HL-60/S4 treated with phorbol 12-myristate 13-acetate at 8.2 ng/mL for 4 days and 3 days (cell line): ENCODE measurements at regions not wholly inside any gene's neighbourhood (a gene's known extent, or its start where the extent isn't known, plus 50 kb on each side); places are given as distances from the start of the nearest gene placed in this dataset.

Source experiments
- in situ Hi-C: fragments of 300-500 bp; cut with MboI; formaldehyde crosslinking; loops from 2 replicates; pipeline ENCODE4 v1.15.0; 2022; ENCODE audit warnings: low sequenced_read_pairs

DNA sequence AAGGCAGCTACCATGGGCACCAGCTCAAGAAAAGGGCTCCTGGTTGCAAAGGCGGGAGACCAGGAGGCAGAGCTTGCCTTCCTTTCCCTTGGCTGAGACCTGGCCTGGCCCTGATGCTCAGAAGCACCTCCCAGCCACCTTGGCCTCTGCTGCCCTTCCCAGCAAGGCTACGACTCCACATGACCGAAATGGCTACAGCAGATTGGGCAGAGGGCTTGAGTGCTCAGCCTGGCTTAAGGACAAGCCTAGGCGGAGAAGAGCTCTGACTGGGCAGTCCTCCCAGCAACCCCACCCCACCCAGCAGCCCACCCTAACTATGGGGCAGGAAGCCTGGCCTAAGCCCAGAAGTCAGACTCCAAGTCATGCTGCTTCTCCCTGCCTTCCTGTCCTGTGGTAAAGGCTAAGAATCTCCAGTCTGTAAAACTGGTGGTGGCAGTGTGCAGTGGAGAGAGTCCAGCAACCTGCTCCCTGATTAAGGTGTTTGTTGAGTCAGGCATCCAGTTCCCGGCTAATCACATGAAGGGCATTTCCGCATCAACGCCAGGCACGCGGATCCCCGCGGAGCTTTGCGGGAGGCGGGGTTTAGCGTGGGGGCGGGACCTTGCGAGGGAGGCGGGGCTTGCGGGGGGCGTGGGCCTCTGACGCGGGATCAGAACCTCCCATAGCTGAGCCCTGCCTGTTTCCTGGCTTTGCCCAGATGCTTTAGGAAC, 256.0 kb downstream of the BCL11A start:
- in situ Hi-C loops: no loop called here

DNA sequence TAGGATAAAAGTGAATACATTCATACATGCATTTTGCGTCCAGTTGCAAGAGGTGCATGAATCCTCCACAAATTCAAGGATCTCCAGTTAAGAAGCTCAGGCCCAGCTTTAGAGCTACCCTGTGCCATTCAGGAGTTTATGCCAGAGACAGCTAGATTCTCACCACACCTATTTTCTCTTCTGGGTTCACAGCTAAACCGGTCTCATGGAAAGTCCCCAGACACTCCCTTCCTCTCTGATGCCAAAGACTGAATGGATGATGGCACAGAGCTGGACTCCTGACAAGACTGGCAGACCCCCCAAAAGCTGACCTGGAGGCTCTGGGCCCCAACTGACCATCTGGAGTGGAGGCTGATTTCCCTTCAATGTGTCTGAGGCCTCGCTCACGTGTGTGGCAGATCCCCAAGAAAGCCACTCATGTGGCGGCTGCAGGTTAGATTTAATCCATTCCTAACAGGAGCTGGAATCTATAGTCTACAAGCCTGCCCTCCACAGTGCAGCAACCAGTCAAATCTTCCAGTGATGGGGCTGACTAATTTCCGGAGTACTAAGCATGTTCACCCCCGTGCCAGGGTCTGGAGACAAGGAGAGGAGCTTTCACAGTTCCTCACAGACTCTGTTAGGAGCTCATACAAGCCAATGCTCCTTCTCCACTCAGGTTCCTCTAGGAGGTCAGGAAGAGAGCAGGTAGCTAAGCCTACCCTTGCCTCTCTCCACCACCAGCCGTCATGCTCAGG, 257.1 kb downstream of the BCL11A start:
- in situ Hi-C loops: no loop called here

DNA sequence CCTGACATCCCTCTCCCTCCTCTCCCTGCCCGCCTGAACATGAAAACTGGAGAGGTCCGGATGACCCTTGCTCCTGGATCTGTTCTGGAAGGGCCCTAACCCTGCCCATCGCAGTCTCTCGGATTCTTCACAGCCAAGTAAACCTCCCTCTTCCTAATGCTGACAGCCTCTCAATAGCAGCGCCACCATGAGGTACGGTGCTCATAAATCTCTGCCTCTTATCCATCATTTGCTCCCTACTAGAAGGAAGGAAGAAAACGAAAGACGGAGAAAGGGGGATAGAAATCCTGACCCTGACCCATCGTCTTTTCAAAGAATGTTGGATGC, 257.9 kb downstream of the BCL11A start:
- in situ Hi-C loops: no loop called here

DNA sequence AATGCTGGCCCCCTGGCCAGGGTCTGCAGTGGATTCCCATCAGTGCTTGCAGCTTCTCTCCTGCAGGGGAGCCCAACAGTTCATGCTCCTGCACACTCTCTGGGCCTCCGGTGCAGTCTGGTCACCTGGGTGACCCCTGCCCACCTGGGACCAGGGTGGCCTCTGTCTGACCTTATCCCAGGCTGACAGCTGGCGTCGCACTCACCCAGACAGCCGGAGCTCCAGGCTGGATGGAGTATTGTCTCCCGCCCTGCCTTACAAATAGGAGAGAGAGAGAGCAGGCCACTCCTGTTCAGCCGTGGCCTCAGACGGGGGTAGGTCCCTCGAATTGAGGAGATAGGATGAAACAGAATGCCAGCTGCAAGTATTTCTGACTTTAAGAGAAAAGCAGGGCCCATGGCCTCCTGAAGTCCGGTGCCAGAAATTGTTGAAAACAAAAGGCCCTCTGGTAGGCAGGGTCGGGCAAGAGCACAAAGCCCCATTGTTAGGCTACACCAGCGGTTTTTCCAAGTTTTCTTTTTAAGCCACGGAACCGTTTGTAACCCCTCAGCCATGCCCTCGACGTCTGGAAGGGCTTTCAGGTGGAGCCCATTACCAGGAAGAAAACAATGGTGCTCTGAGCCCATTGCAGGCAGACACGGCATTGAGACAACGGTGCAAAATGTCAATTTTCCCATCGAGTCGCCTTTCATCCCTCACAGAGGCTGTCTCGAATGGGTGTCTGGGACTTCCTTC, 258.4 kb downstream of the BCL11A start:
- in situ Hi-C loops: no loop called here

DNA sequence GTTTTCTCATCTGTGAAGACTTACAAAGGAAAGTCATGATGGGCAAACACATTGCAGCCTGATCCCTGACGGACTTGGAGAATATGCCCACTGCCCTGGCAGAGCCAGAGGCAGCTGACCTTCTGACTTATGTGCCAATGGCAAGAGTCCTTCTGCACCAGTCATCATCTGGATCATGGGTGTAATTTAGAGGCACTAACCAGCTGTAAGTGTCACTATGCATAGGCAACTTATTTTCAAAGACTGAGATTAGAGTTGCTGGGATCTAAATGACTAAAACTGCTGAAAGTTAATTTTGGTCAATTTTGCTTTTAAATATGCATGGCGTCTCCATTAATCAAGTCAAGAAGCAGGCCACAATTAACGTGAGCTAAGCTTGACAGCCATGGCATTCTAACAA, 261.2 kb downstream of the BCL11A start:
- in situ Hi-C loops: no loop called here

DNA sequence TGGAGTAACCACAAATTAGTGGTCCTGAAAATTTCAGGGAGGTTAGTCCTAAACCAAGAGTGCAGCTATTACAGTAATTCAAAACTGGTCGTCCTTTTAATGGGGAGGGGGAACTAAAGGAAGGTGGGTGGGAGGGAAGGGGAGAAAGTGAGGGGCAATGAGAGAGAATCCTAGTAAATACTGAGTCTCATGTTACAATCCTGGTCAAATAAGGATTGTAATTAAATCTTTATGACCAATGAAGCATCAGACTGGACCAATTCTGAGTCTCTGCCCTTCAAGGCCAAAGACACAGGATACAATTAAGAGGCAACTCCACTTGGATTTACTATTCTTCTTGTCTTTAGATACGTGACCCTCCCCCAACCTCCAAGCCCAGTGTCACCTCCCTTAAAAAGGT, 262.9 kb downstream of the BCL11A start:
- in situ Hi-C loops: no loop called here

DNA sequence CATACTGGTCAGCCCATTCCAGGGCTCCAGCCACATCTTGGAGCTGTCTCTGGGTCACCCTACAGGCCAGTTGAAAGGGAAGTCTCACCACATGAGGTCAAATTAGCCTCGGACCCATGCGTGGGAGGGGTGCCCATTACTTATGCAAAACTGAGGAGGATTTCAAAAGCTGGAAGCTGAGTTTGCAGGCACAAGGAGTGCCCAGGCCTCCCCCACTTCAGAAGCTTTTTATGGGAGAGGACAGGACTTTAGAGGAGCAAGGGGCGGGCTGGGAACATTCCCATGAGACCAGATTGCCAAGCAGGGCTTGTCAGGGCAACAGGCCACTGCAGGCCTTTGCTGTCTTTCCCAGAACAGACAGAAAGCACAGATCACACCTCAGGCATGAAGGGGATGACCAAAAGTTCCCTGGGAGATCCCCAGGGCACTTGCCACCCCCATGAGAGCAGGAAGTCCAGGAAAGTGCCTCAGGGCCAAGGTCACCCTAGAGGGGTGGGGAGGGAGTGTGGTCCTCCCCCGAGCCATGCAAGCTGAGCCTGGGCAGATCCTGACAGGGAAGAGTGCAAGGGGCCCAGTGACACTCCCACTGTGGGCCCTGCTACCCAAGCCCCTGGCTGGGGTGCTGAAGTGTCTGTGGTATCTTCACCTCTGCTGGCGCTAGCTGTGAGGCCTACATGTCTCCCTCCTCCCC, 267.7 kb downstream of the BCL11A start:
- in situ Hi-C loops: no loop called here

DNA sequence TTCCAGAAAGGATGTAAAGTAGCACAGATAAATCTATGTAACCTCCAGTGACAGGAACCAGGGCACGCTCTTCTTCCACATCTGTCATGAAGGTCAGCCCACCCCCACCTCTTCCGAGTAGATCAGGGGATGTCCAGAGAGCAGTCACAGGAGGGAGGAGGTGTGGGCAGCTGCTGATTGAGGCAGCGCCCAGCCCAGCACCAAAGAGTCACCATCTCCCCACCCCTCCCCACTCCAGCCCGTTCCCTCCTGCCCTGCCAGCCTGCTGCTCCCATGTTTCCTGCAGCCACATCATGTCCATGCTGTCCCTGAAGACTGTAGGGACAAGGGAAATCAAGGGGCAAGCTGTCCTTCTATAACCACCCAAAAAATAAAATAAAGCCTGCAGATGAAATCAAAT, 269.8 kb downstream of the BCL11A start:
- in situ Hi-C loops: no loop called here

DNA sequence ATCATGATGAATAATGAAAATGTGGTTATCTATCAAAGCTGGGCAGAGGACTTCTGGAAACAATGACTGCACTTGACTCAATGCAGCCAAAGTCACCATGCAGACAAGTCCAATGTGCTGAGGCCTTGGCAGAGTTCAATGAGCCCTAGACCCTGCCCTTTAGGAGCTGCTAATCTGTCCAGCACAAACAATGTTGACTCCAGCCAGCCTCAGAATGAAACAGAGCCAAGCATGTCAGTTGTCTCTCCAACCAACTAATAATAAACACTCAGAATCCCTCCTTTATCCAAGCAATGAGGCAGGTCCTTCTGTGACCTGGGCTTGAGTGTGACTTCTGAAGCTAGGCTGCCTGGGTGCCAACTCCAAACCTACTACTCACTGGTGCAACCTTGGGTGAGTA, 270.6 kb downstream of the BCL11A start:
- in situ Hi-C loops: no loop called here

DNA sequence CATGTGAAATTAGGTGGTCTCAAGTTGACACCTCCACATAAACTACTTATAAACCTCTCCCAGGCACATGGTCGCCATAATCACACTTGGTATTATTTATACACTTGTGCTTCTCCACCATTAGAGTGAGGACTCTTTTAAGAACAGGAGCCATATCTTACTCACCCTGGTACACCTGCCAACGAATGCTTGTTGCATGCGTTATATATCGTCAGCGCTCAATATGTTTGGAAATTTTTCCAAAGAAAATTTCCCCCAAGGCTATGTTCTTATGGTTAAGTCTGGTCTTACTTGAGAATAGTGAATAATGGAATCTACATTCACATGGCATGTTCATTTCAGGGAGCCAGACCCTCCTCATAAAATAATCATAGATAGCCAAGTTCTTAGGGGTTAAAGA, 271.7 kb downstream of the BCL11A start:
- in situ Hi-C loops: no loop called here

DNA sequence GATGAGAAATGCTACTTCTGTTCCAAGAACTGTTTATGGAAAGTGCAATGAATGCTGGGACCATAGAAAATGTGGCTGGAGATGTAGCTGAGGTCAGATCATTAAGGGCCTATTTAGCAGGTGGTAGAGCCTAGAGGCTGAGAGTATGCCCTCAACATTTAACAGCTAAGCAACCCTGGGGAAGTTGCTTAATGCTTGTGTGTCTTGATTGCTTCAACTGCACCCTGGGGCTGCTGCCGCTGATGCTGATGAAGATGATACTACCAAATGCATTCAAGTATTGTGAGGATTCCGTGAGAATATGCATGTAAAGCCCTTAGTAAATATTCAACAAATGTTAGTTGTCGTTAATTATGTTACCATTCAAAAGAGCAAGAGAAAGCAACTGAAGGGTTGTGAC, 273.2 kb downstream of the BCL11A start:
- in situ Hi-C loops: no loop called here

DNA sequence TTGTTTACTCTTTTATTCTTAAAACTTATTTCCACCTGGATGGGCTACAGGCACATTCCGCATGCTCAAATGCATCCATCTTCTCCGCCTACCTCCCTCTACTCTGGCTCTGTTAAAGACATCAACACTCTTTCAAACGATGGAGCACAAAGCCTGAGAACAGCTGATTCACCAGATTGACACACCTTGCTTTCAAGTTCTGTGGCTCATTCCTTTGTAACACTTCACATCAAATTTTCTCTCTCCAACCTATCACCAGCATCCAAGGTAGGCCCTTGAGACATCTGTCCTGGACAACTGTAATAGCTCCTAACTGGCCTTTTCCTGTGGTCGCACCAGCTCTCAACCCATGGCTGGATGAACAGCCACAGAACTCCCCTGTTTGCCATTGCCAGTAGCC, 274.5 kb downstream of the BCL11A start:
- in situ Hi-C loops: no loop called here

DNA sequence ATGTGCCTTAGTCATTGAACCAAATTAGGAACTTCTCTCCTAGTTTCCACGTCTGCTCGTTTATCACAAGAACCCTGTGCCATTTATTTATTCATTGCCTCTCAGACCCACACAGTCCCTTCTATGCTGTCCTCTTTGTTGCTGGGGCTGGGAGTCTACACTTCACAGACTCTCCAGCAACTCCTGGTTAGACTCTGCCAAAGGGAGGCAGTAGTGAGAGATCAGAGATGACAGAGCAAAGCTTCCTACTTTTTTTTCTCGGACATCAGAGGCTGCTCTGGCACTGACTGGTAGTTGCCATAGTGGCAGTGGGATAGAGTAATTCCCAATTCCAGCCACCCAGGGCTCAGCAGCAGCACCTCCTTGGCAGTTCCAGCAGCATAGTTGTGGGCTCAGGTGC, 277.5 kb downstream of the BCL11A start:
- in situ Hi-C loops: no loop called here

DNA sequence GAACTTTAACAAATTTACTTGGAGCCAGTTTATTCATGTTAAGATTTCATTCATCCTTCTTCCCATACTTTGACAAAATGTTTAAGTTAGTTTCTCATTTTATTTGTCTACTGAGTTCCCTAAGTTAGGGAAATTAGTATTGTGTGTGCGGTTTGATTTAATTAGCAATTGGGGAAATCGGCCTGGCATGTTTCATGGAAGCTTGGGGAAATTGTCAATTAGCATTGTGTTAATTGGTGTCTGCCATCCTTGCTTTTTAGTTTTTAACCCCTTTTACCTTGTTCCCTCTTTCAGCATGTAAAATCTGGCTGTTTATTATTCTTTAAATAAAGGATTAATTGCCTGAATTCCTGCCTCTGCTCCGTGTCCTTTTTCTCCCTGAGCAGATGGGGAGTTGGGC, 279.6 kb downstream of the BCL11A start:
- in situ Hi-C loops: no loop called here

DNA sequence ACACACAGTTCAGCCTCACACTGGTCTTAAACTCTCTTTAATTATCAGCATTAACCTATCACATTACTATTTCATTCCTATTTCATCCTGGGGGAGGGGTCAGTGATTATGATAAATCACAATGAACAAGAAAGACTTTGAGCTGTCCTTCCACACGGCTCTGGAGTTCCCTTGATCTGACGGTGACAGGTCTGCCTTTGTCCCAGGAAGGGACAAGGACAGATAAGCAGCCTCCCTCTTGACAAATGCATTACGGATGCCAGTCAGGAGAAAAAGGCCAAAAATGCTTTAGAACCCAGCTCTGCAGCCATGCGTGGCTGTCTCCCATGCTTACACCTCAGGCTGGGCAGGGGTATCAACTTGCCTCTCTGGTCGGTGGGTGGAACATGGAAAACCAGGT, 281.7 kb downstream of the BCL11A start:
- in situ Hi-C loops: no loop called here

DNA sequence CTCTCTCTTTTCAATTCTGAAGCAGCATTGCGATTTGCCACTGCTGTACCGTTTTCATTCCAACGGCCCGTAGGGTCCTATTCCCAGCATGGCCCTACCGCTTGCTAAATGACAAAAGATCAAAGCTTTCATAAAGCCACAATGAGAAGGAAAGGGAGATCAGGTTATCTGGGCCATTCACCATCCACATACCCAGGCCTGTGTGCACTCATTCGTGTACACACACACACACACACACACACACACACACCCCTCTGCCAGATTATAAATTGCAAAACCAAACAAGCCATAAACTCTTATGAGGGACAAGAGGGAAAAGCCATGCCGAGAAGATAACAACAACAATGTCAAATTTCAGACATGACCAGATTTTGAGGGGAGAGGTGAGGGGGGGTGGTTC, 282.3 kb downstream of the BCL11A start:
- in situ Hi-C loops: no loop called here

DNA sequence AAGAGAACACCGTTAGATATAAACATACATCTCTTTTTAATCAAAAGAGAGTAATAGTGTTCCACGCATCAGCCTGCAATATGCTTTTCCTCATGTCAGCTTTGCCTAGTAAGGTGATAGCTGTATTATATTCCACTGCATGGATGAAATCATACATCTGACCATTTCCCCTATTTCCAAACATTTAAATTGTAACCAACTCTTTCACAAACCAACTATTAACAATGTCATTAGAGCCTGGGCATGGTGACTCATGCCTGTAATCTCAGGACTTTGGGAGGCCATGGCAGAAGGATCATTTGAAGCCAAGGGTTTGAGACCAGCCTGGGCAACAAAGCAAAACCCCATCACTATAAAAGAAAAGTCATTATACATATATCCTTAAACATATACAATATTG, 284.8 kb downstream of the BCL11A start:
- in situ Hi-C loops: no loop called here

DNA sequence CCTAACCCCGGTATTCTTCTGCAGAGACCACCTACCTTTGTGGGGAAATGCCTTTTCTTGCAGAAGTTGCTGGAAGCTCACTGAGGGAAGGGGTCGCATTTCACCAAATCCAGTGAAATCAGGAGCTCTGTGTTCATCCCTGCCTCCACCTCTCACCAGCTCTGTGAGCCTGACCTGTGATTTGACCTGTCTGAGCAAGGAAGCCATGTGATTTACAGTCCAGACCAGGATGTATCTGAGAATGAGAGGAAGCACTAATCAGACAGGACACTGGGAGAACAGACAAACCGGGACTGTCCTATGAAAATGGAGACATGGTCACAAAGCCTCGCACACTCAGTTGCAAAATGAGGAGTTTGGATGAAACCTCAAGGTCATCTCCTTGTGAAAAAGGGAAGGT, 285.4 kb downstream of the BCL11A start:
- in situ Hi-C loops: no loop called here

DNA sequence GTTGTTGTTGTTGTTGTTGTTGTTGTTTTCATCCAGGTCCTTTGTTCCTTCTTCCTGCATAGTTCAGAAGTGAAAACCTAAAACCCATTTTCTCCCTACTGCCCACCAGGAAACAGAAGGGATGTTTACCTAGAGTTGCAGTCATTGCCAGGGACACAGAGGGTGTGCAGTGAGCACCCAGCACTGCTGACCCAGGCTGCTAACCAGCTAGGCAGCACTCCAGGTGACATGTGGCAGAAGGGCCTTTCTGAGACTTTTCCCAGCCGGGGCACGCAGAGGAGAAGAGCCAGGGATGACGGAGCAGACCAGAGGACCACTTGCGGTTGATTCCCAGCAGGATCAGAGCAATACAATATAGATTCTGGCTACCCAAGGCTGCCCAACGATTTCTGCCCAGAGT, 286.3 kb downstream of the BCL11A start:
- in situ Hi-C loops: no loop called here

DNA sequence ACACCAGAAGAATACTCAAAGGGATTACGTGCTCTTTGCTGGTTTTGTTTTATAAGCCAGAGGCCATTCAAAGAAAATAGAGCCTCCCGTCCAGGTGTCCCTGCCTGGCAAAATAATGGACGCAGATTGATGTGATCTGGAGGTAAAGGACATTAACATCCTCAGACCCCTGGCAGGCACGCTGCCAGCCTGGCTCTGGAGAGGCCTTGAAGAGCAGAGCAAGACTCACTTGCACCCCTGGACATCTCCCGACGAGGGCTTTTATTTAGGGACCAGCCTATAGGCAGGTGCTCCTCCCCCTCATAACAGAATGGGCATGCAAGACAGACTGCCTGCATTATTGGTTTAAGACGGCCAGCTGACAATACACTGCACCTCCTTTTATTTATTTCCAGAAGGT, 291.3 kb downstream of the BCL11A start:
- in situ Hi-C loops: no loop called here

DNA sequence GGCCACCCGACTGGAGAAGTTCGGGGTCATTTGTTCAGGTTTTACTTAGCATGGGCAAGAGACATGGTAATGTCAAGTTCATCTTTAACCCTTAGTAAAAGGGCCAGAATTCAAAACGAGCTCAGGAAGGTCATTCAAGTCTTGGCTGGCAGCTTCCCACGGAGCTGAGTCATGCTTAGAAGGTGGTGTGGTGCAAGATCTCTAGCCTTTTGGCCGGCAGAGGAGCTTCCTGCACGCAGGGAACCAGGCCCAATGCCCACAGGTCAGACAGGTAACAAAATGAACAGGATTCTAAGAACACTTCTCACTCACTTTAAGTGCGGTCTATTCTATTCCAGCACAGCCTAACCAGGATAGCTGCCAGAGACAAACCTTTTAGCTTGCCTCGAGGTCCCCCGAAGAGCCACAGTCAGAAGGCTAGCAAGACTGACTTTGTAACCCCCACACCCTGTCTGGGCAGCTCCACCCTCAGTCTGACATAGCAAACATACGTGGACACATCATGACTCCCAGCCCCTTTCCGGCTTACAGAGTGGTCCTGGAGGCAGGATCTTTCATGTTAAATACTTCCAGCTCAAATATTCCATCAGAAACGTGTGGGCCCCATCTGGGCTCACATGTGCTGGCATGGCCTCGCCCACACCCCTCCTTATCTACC, 292.7 kb downstream of the BCL11A start:
- in situ Hi-C loops: no loop called here
